Nephron (organoid): ENCODE measurements at regions not wholly inside any gene's neighbourhood (a gene's known extent, or its start where the extent isn't known, plus 50 kb on each side); places are given as distances from the start of the nearest gene placed in this dataset.

Experiments
- H3K27ac Mint-ChIP-seq, 3 experiments: 2 replicates each; pipeline ENCODE4 v1.8.0; 2020; ENCODE audit warnings: mixed read lengths in 3 of 3, mild to moderate bottlenecking in 2 of 3, moderate library complexity in 1 of 3
- H3K27me3 Mint-ChIP-seq: 2 replicates; pipeline ENCODE4 v1.8.0; 2021; ENCODE audit warnings: low read depth, mild to moderate bottlenecking, moderate library complexity, mixed read lengths
- H3K36me3 Mint-ChIP-seq: 2 replicates; pipeline ENCODE4 v1.8.0; 2020; ENCODE audit warnings: low read depth, mixed read lengths
- H3K4me1 Mint-ChIP-seq: 2 replicates; pipeline ENCODE4 v1.8.0; 2020; ENCODE audit warnings: mixed read lengths
- H3K4me3 Mint-ChIP-seq, 3 experiments: 2 replicates each; pipeline ENCODE4 v1.8.0; 2020; ENCODE audit warnings: mild to moderate bottlenecking in 3 of 3, mixed read lengths in 3 of 3, moderate library complexity in 2 of 3
- H3K9me3 Mint-ChIP-seq: 2 replicates; pipeline ENCODE4 v1.8.0; 2020; ENCODE audit warnings: mixed read lengths
- CTCF ChIP-seq, 3 experiments: fragments of 200-600 bp; sonication (generic); IDR thresholded peaks; one replicate each; pipeline ENCODE4 v1.5.0; 2021; ENCODE audit warnings: antibody characterized with exemption in 3 of 3; ENCODE audit not compliant: unreplicated experiment in 3 of 3

DNA sequence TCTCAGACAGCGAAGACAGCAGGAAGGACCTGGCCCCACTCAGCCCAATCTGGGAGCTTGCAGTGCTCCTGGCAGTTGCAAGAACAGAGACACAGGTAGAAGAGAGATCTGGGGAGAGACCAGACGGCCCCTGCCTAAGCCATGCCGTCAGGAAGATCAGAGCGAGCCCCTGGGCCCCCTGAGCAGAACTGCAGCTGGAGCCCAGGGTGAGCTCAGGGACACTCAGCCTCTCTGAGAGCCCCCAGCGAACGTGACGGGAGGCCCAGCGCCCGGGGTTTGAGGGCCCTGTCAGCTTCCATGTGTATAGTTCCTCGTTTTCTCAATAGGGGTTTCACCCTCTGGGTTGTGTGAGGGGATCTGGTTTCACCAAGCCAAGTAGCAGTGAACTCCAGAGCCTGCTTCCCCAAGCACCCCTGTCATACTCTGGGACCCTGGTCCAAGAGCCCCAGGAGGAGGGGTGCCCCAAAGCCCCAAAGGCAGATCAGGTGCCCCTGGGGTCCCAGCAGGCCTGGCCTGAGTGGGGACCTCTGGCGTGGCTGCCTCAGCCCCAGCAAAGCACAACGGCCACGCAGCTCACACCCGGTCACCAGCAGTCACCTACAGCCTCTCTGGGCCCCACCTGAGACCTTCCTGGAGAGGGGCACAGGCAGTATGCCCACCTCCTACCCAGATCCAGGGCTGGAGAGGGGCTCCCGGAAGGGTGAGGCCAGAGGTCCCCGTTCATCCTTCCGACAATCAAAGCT, 431.3 kb upstream of the MYT1L start:
- TF ChIP-seq CTCF (IDR thresholded peaks at IDR 0.05; ENCODE audit: unreplicated experiment in 3 of 3), result no peak
- Mint-ChIP-seq H3K4me1 (peaks cover 28% of the 10 kb centered on the region), H3K27ac (peak overlapping the region in 2 of 3 experiments; percentile 53 to 77), H3K36me3 (no peaks in the 10 kb centered on the region), H3K9me3 (peaks cover 6% of the 10 kb centered on the region), H3K4me3 (no peak overlapping the region), H3K27me3 (peaks cover 4% of the 10 kb centered on the region)

DNA sequence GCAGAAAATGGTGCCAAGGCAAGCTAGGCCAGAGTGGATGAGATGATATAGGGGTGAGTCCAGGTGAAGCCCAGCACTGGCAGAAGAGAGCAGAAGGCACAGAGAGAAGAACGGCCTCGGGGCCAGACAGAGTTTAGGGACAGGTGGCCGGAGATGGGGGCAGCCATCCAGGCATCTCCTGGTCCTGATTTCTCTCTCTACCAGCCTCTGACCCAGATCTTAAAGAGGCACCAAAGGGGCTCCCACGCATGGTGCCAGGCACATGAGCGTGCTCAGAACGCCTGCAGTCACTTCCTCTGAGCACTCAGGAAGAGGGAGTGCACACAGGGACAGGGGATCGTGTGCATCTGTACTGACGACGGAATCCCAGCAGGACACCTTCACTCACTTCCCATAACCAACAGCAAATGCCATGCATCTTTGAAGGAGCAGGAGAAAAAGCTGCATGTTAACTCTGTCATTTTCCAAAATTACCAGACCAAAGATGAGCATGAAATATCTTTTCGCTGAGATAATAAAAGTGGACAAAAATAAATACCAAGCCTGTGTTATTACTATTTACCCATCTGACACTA, 427.8 kb upstream of the MYT1L start:
- H3K9me3 Mint-ChIP-seq, result peaks cover 14% of the 10 kb centered on the region
- H3K27me3 Mint-ChIP-seq, result peaks cover 6% of the 10 kb centered on the region
- H3K27ac Mint-ChIP-seq, result no peak overlapping the region
- H3K4me1 Mint-ChIP-seq, result peaks cover 18% of the 10 kb centered on the region
- TF ChIP-seq CTCF (IDR thresholded peaks at IDR 0.05; ENCODE audit: unreplicated experiment in 3 of 3), result no peak
- H3K36me3 Mint-ChIP-seq, result no peaks in the 10 kb centered on the region
- H3K4me3 Mint-ChIP-seq, result no peak overlapping the region

GRCh38 chr2:2757764-2758163, 426.7 kb upstream of the MYT1L start:
- Mint-ChIP-seq H3K4me3 (no peak overlapping the region), H3K27ac (no peak overlapping the region), H3K4me1 (peaks cover 7% of the 10 kb centered on the region), H3K27me3 (peaks cover 8% of the 10 kb centered on the region), H3K9me3 (peaks cover 22% of the 10 kb centered on the region), H3K36me3 (no peaks in the 10 kb centered on the region)
- TF ChIP-seq CTCF (IDR thresholded peaks at IDR 0.05; ENCODE audit: unreplicated experiment in 3 of 3), result no peak

- H3K27ac Mint-ChIP-seq, result no peak overlapping the region
- H3K4me3 Mint-ChIP-seq, result no peak overlapping the region
- no peaks in the 10 kb centered on the region for H3K36me3 Mint-ChIP-seq
- peaks cover 24% of the 10 kb centered on the region for H3K9me3 Mint-ChIP-seq
- peaks cover 2% of the 10 kb centered on the region for H3K4me1 Mint-ChIP-seq
- H3K27me3 Mint-ChIP-seq, result peaks cover 7% of the 10 kb centered on the region
- no peak for TF ChIP-seq CTCF (IDR thresholded peaks at IDR 0.05; ENCODE audit: unreplicated experiment in 3 of 3)
These were observed 425.8 kb upstream of the MYT1L start for GRCh38 chr2:2756886-2757285.

- H3K36me3 Mint-ChIP-seq, result peaks cover 4% of the 10 kb centered on the region
- H3K4me3 Mint-ChIP-seq, result no peak overlapping the region
- H3K27me3 Mint-ChIP-seq, result peaks cover 3% of the 10 kb centered on the region
- TF ChIP-seq CTCF (IDR thresholded peaks at IDR 0.05; ENCODE audit: unreplicated experiment in 3 of 3), result no peak
- no peak overlapping the region for H3K27ac Mint-ChIP-seq
- peaks cover 27% of the 10 kb centered on the region for H3K9me3 Mint-ChIP-seq
- H3K4me1 Mint-ChIP-seq, result no peaks in the 10 kb centered on the region
These were observed 424.9 kb upstream of the MYT1L start for GRCh38 chr2:2755990-2756389.

DNA sequence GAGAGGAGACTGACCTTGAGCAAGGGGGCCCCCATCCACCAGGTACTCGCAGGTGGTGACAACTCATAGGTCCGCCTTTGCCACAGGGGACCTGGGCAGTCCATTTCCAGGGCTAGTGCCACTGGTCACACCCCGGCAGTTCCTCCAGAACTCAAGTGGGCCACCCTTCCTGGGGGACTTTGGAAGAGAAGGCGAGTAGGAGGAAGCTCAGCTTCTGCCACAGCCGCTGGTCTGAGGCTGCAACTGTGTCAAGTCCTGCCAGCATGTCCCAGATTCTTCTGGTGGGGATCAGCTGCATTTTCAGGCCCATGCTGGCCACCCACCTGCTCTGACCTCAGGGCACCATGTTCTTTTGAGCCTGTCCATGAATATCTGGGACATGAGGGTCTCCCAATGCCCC, 423.9 kb upstream of the MYT1L start:
- peaks cover 8% of the 10 kb centered on the region for H3K36me3 Mint-ChIP-seq
- no peak overlapping the region for H3K27ac Mint-ChIP-seq
- TF ChIP-seq CTCF (IDR thresholded peaks at IDR 0.05; ENCODE audit: unreplicated experiment in 3 of 3), result no peak
- peaks cover 3% of the 10 kb centered on the region for H3K27me3 Mint-ChIP-seq
- no peaks in the 10 kb centered on the region for H3K4me1 Mint-ChIP-seq
- H3K4me3 Mint-ChIP-seq, result no peak overlapping the region
- H3K9me3 Mint-ChIP-seq, result peaks cover 27% of the 10 kb centered on the region
